ENCODE measurements at regions not wholly inside any gene's neighbourhood (a gene's known extent, or its start where the extent isn't known, plus 50 kb on each side); places are given as distances from the start of the nearest gene placed in this dataset.
"Not testable (repeated sequence)": the region's sequence is repeated elsewhere in the genome, so short reads cannot be mapped to it uniquely, and the experiment has no call there.

GRCh38 chr4:71841336-71841735 lies 57.5 kb upstream of the GC start:
- no peak for DNase-seq

GRCh38 chr4:71847300-71847699 lies 63.4 kb upstream of the GC start:
- no peak for DNase-seq

GRCh38 chr4:71855944-71856343 lies 72.1 kb upstream of the GC start:
- DNase-seq: no peak

DNA sequence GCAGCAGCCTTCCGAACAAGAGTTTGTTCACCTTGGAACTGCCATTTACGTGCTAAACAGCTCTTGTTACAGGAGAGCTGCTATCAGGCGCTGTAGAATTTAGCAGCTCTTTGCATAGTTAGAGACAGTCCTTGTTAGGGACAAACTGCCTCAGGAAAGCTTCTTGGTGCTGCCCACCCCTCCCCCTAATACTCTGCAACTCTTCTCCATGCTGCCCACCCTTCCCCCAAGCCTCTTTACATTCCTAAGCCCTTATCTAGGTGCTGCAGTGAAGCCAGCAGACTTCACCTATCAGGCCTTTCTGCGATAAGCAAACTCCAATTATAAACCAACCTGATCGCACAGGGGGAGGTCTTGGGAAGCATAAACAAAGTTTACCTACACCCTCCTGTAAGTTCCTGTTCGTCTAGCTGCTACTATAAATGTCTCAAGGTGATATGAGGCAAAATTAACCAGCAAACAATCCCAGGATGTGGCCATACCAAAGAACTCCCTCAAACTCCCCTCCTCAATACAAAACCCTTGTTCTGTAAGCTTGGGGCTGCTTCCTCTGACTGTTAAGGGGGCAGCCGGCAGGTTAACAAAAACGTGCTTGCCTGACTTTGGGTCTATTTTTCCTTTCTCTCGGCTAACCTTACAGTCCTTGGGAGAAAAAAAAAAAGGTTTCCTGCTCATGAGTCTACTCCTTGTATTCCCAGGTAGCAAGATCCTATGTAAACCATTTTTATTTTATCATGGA lies 74.0 kb upstream of the GC start:
- no peak for DNase-seq

GRCh38 chr4:71860643-71861042 lies 76.8 kb upstream of the GC start:
- DNase-seq: no peak

DNA sequence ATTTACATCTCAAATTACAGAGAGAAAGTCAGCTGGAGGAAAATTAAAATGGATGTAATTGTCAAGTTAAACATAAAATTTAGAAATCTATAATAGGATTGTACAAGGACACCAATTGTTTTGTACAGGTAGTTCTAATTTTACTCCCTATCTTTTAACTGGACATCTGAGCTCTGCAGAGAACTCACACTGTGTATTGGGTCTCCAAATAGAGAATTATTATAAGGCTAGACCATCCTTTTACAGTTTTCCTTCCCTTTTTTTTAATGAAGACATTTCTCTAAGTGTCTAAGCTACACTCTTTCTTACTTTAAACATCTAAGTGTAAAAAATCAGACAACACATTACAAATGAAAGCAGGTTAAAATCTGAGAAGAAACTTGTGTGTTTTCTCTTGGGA lies 78.4 kb upstream of the GC start:
- no peak for DNase-seq

- no peak for DNase-seq
These were observed 79.6 kb upstream of the GC start for GRCh38 chr4:71863457-71863856.

- no peak for DNase-seq
These were observed 80.5 kb upstream of the GC start for GRCh38 chr4:71864380-71864779.

DNA sequence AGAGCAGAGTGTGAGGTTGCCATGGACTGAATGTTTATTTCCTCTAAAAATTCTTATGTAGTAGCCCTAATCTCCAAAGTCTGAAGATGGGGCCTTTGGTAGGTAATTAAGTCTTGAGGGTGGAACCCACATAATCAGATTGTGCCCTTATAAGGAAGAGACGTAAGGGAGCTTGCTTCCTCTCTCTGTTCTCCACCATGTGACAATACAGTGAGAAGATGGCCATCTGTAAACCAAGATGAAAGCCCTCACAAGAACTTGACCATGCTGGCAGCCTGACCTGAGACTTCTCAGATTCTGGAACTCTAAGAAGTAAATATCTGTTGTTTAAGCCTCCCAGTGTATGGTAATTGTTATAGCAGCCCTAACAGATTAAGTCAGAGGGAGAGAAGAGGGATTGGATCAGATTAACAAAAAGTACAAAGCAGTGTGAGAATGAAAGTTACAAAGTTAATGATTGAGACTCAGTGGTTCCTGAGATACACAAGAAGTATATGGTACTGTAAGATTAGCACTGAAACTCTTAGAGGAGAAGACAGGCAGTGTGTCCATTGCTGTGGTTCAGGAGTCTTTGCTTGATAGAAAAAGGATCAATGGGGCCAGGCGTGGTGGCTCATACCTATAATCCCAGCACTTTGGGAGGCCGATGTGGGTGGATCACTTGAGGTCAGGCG lies 82.5 kb upstream of the GC start:
- DNase-seq: no peak

DNA sequence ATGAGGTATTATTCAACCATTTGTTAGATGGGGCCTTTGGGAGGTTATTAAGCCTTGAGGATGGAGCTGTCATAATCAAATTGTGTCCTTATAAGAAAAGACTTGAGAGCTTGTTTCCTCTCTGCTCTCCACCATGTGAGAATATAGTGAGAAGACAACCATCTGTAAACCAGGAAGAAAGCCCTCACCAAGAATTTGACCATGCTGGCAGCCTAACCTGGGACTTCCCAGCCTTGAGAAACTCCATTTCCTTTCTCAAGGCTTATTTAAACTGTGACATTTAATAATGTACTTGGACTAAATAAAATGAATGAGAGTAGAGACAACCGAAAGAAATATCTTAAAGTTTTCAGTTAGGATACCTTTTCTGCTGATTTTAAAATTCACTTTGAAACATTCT lies 83.7 kb upstream of the GC start:
- no peak for DNase-seq

GRCh38 chr4:71870456-71870855 lies 86.6 kb upstream of the GC start:
- DNase-seq: no peak

- DNase-seq: no peak
These were observed 88.3 kb upstream of the GC start for GRCh38 chr4:71872221-71872620.

GRCh38 chr4:71872767-71873415 lies 89.0 kb upstream of the GC start:
- DNase-seq: no peak

- DNase-seq: no peak
These were observed 94.5 kb upstream of the GC start for GRCh38 chr4:71878376-71878775.

- no peak for DNase-seq
These were observed 98.4 kb upstream of the GC start for GRCh38 chr4:71882113-71882841.

DNA sequence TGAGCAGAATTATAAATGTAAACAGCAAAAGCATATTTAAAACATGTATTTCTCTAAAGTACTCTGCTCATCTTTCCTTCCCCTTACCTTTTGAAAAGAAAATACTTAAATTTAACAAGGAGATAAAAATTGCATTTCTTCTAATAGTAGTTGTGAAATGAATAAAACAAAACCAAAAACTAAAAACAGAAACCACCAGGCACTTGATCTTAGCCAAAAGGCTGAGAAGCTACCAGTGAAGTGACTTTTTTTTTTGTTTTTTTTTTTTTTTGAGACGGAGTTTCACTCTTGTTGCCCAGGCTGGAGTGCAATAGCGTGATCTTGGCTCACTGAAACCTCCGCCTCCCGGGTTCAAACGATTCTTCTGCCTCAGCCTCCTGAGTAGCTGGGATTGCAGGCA lies 116.5 kb upstream of the GC start:
- DNase-seq: not testable (repeated sequence)

GRCh38 chr4:71905594-71905993 lies 121.7 kb upstream of the GC start:
- not testable (repeated sequence) for DNase-seq

GRCh38 chr4:71906096-71906495 lies 122.2 kb upstream of the GC start:
- DNase-seq: no peak

- no peak for DNase-seq
These were observed 123.2 kb upstream of the GC start for GRCh38 chr4:71907071-71907470.

DNA sequence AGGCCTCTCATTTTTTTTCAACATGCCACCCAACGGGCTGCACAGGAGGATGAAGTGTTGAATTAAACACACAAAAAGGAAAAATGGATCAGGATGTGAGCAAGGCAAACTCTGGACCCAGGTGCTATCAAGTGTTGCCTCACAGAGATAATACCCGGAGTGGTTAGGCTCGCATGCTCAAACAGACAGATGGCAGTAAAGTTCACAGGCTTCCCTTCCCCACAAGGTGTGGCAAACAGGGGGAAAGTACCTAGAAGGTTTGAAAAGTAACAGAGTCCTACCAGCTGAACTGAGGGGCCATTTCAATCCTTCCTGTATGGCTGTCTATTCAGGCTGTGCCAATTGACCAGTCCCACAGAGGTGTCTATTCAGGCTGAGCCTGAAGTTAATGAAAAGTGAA lies 123.9 kb upstream of the GC start:
- no peak for DNase-seq

- no peak for DNase-seq
These were observed 118.5 kb upstream of the NPFFR2 start for GRCh38 chr4:71913275-71913674.

DNA sequence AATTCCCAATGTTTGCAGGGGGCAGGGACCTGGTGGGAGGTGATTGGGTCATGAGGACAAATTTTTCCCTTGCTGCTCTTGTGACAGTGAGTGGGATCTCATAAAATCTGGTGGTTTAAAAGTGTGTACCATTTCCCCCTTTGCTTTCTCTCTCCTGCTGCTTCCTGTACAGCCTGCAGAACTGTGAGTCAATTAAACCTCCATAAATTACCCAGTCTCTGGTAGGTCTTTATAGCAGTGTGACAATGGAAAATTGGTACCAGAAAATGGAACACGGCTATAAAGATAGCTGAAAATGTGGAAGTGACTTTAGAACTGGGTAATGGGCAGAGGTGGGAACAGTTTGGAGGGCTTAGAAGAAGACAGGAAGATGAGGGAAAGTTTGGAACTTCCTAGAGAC lies 108.7 kb upstream of the NPFFR2 start:
- DNase-seq: no peak

GRCh38 chr4:71930459-71930858 lies 101.3 kb upstream of the NPFFR2 start:
- DNase-seq: no peak

GRCh38 chr4:71932941-71933340 lies 98.9 kb upstream of the NPFFR2 start:
- DNase-seq: no peak

Data from AML-193 (cell line).